ENCODE measurements at regions not wholly inside any gene's neighbourhood (a gene's known extent, or its start where the extent isn't known, plus 50 kb on each side); places are given as distances from the start of the nearest gene placed in this dataset.
"Not testable (repeated sequence)": the region's sequence is repeated elsewhere in the genome, so short reads cannot be mapped to it uniquely, and the experiment has no call there.

DNA sequence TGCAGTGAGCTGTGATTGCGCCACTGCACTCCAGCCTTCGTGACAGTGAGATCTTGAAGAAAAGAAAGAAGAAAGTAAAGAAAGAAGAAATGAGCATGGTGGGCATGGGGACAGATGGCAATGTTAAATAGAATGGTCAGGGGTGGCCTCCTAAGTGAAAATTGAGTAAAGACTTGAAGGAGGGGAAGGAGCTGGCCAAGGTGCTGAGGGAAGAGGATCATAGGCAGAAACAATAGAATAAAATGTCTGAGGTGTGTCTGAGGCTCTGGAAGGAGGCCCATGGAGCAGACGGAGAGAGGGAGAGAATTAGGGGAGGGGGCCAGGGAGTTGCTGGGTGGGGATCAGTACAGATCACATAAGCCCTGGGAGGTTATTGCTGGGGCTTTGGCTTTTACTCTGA lies 163.1 kb downstream of the RALA start:
- not testable (repeated sequence) for H3K4me3 ChIP-seq; H3K4me1 ChIP-seq (ENCODE audit: insufficient read depth); H3K27ac ChIP-seq; H3K36me3 ChIP-seq (replicated peaks; ENCODE audit: insufficient read depth, low read depth); H3K4me2 ChIP-seq; H2AFZ ChIP-seq; H4K20me1 ChIP-seq (ENCODE audit: insufficient read depth, poor library complexity, severe bottlenecking); H3K9me3 ChIP-seq (ENCODE audit: low read depth); H3K79me2 ChIP-seq; H3K9me2 ChIP-seq (replicated peaks; ENCODE audit: insufficient read depth); DNase-seq (ENCODE audit: low spot score); H3K27me3 ChIP-seq
- WGBS (ENCODE audit: low lambda C conversion rate, missing lambda C conversion rate) = 78% methylated on average over 3 of the region's 3 CpGs

DNA sequence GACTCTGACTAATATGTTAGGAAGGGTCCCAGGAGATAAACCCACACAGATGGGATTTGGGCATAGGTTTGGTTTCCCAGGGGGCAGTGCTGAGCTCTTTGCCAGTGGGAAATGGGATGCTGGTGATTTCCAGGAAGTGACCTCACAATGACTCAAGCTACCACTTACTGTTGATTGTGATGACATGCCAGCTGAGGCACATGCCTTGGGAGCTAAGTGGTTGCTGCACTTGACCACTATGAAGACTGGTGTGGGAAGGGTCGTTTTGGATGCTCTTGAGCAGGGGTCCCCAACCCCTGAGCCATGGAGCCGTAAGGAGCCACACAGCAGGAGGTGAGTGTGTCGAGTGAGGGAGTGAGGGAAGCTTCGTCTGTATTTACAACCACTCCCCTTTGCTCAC lies 159.0 kb upstream of the CDK13 start:
- not testable (repeated sequence) for H3K9me3 ChIP-seq (ENCODE audit: low read depth); DNase-seq (ENCODE audit: low spot score); H4K20me1 ChIP-seq (ENCODE audit: insufficient read depth, poor library complexity, severe bottlenecking); H3K79me2 ChIP-seq; H3K27ac ChIP-seq; H3K9me2 ChIP-seq (replicated peaks; ENCODE audit: insufficient read depth); H3K27me3 ChIP-seq; H3K4me3 ChIP-seq; H3K4me1 ChIP-seq (ENCODE audit: insufficient read depth); H3K4me2 ChIP-seq; H2AFZ ChIP-seq; H3K36me3 ChIP-seq (replicated peaks; ENCODE audit: insufficient read depth, low read depth)
- 93% methylated on average over 4 of the region's 4 CpGs for WGBS (ENCODE audit: low lambda C conversion rate, missing lambda C conversion rate)

DNA sequence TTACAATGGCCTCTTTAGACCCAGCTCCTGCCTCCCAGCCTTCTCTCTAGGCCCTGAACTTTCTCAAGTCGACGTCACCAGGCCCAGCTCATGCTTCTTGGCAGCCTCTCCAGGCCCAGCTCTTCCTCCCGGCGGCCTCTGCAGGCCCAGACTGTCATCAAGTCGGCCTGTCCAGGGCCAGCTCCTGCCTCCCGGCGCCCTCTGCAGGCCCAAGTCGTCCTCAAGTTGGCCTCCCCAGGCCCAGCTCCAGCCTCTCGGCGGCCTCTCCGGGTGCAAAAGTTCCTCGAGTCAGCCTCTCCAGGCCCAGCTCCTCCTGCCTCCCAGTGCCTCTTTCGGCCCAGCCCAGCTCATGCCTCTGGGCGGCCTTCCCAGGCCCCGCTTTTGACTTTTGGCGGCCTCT lies 158.1 kb upstream of the CDK13 start:
- WGBS (ENCODE audit: low lambda C conversion rate, missing lambda C conversion rate) = 89% methylated on average over 10 of the region's 16 CpGs
- not testable (repeated sequence) for H3K27ac ChIP-seq; H3K4me2 ChIP-seq; H3K27me3 ChIP-seq; H4K20me1 ChIP-seq (ENCODE audit: insufficient read depth, poor library complexity, severe bottlenecking); H3K79me2 ChIP-seq; H2AFZ ChIP-seq; H3K4me3 ChIP-seq; H3K9me3 ChIP-seq (ENCODE audit: low read depth); H3K4me1 ChIP-seq (ENCODE audit: insufficient read depth); H3K36me3 ChIP-seq (replicated peaks; ENCODE audit: insufficient read depth, low read depth); DNase-seq (ENCODE audit: low spot score); H3K9me2 ChIP-seq (replicated peaks; ENCODE audit: insufficient read depth)

DNA sequence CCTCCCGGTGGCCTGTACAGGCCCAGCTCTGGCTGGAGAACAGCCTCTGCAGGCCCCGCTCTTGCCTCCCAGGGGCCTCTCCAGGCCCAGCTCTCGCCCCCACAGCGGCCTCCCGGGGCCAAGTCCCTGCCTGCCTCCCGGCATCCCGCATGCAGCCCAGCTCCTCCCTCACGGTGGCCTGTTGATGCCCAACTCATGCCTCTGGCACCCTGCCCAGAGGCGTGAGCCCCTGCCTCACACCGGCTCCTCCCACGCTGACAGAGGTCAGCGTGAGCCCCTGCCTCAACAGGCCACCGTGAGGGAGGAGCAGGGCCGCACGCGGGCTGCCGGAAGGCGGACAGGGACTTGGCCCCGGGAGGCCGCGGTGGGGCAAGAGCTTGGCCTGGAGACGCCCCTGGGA lies 157.0 kb upstream of the CDK13 start:
- not testable (repeated sequence) for H3K4me2 ChIP-seq; H3K4me1 ChIP-seq (ENCODE audit: insufficient read depth); H3K27me3 ChIP-seq; H3K4me3 ChIP-seq; H3K9me2 ChIP-seq (replicated peaks; ENCODE audit: insufficient read depth); H3K27ac ChIP-seq; H3K79me2 ChIP-seq; H2AFZ ChIP-seq; H4K20me1 ChIP-seq (ENCODE audit: insufficient read depth, poor library complexity, severe bottlenecking); H3K36me3 ChIP-seq (replicated peaks; ENCODE audit: insufficient read depth, low read depth); DNase-seq (ENCODE audit: low spot score); H3K9me3 ChIP-seq (ENCODE audit: low read depth)
- WGBS (ENCODE audit: low lambda C conversion rate, missing lambda C conversion rate) = 95% methylated on average over 16 of the region's 22 CpGs

DNA sequence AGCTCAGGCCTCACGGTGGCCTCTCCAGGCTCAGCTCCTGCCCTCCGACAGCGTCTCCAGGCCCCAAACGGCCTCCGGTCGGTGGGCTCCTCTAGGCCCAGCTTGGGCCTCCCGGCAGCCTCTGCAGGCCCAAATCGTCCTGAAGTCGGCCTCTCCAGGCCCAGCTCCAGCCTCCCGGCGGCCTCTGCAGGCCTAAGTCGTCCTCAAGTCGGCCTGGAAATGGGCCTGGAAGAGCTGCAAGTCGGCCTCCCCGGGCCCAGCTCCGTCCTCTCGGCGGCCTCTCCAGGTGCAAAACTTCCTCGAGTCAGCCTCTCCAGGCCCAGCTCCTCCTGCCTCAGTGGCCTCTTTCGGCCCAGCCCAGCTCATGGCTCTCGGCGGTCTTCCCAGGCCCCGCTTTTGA lies 156.2 kb upstream of the CDK13 start:
- H3K4me1 ChIP-seq (ENCODE audit: insufficient read depth) = not testable (repeated sequence)

DNA sequence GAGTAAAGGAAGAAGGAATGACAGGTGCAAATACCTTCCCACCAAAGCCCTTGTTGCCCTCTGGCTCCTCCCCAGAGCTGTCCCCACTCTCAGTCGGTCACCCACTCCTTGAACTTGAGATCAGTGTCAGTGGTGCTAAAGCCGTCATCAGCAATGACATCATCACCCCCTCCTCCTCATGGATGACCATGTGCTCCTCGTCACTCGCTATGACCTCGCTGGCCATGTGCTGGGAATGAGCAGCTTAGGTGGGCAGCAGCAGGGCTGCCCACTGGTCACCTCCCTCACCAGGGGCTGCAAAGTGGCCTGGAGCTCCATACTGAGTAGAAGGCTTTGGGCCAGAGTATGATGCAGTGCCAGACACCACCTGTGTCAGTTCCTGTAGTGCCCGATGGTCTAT lies 153.1 kb upstream of the CDK13 start:
- H3K9me3 ChIP-seq (ENCODE audit: low read depth); H3K4me3 ChIP-seq; H3K36me3 ChIP-seq (replicated peaks; ENCODE audit: insufficient read depth, low read depth); H2AFZ ChIP-seq; H3K4me1 ChIP-seq (ENCODE audit: insufficient read depth); H3K27me3 ChIP-seq; H3K79me2 ChIP-seq; H3K4me2 ChIP-seq; H4K20me1 ChIP-seq (ENCODE audit: insufficient read depth, poor library complexity, severe bottlenecking); H3K9me2 ChIP-seq (replicated peaks; ENCODE audit: insufficient read depth); H3K27ac ChIP-seq; DNase-seq (ENCODE audit: low spot score): not testable (repeated sequence)
- 90% methylated on average over 6 of the region's 6 CpGs for WGBS (ENCODE audit: low lambda C conversion rate, missing lambda C conversion rate)

More for the DNA sequence above, 156.2 kb upstream of the CDK13 start:
- not testable (repeated sequence) for H3K4me3 ChIP-seq; H3K36me3 ChIP-seq (replicated peaks; ENCODE audit: insufficient read depth, low read depth); H3K79me2 ChIP-seq; DNase-seq (ENCODE audit: low spot score); H4K20me1 ChIP-seq (ENCODE audit: insufficient read depth, poor library complexity, severe bottlenecking); H3K9me2 ChIP-seq (replicated peaks; ENCODE audit: insufficient read depth); H2AFZ ChIP-seq; H3K27ac ChIP-seq; H3K27me3 ChIP-seq; H3K4me2 ChIP-seq; H3K9me3 ChIP-seq (ENCODE audit: low read depth)
- 97% methylated on average over 19 of the region's 23 CpGs for WGBS (ENCODE audit: low lambda C conversion rate, missing lambda C conversion rate)

DNA sequence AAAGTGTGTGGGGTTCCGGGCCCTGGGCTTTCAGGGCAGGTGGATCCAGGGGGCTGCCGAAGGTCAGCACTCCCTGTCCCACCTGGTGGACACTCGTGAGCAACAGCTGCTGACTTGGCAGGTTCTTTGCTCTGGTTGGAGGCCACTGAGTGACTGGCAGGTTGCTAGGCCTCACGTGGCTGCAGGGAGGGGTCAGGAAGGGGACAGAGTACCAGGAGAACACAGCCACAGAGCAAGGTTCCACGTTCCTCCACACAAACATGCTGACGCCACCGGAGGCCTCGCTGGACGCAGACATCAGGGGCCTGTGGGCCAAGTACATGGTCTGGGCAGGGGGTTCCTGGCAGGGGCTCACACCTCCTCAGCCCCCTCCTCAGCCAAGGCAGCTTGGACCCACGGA lies 152.0 kb upstream of the CDK13 start:
- not testable (repeated sequence) for H3K27me3 ChIP-seq; H3K9me3 ChIP-seq (ENCODE audit: low read depth); H3K27ac ChIP-seq; H3K4me3 ChIP-seq; H3K9me2 ChIP-seq (replicated peaks; ENCODE audit: insufficient read depth); H3K4me1 ChIP-seq (ENCODE audit: insufficient read depth); H3K79me2 ChIP-seq; H4K20me1 ChIP-seq (ENCODE audit: insufficient read depth, poor library complexity, severe bottlenecking); DNase-seq (ENCODE audit: low spot score); H2AFZ ChIP-seq; H3K36me3 ChIP-seq (replicated peaks; ENCODE audit: insufficient read depth, low read depth); H3K4me2 ChIP-seq
- WGBS (ENCODE audit: low lambda C conversion rate, missing lambda C conversion rate) = 84% methylated on average over 10 of the region's 10 CpGs

Measured in hepatocyte (in vitro differentiated cells).